GM12878 (cell line): ENCODE measurements at regions not wholly inside any gene's neighbourhood (a gene's known extent, or its start where the extent isn't known, plus 50 kb on each side); places are given as distances from the start of the nearest gene placed in this dataset.

Experiments used
- CTCF ChIP-seq, 3 experiments: IDR thresholded peaks in 2 of 3; conservative IDR thresholded peaks in 1 of 3; 2 replicates each; pipeline ENCODE4 v1.5.1; 2011; ENCODE audit warnings: low read depth in 3 of 3, low read length in 3 of 3, mild to moderate bottlenecking in 3 of 3, control low read depth in 2 of 3, moderate library complexity in 2 of 3, inconsistent platforms in 1 of 3, mixed read lengths in 1 of 3; ENCODE audit not compliant: control insufficient read depth in 2 of 3, insufficient read depth in 1 of 3; ENCODE audit errors: extremely low read depth in 1 of 3
- DPF2 ChIP-seq: fragments of 450-650 bp; IDR thresholded peaks from 2 replicates; pipeline ENCODE4 v1.6.1; 2017; ENCODE audit warnings: mild to moderate bottlenecking
- ESRRA ChIP-seq: IDR thresholded peaks from 2 replicates; pipeline ENCODE4 v1.6.1; 2012; ENCODE audit warnings: mild to moderate bottlenecking, low read length, improper control_type of control experiment
- FOXK2 ChIP-seq: fragments of 450-650 bp; IDR thresholded peaks from 2 replicates; pipeline ENCODE4 v1.6.1; 2017; ENCODE audit warnings: mild to moderate bottlenecking, moderate library complexity
- MYC ChIP-seq: IDR thresholded peaks from 2 replicates; pipeline ENCODE4 v1.6.1; 2011; ENCODE audit warnings: mild to moderate bottlenecking, low read length, moderate library complexity, inconsistent platforms; ENCODE audit not compliant: insufficient read depth, insufficient replicate concordance, insufficient read length, severe bottlenecking
- NKRF ChIP-seq: fragments of 450-650 bp; conservative IDR thresholded peaks from 2 replicates; pipeline ENCODE4 v1.6.1; 2017; ENCODE audit warnings: mild to moderate bottlenecking, moderate library complexity
- RAD51 ChIP-seq: fragments of 450-650 bp; IDR thresholded peaks from 2 replicates; pipeline ENCODE4 v1.6.1; 2016; ENCODE audit warnings: moderate library complexity, mild to moderate bottlenecking, inconsistent platforms
- RCOR1 ChIP-seq: conservative IDR thresholded peaks from 2 replicates; pipeline ENCODE4 v1.6.1; 2012; ENCODE audit warnings: low read depth, low read length, improper control_type of control experiment
- SIN3A ChIP-seq: IDR thresholded peaks from 2 replicates; pipeline ENCODE4 v1.6.1; 2012; ENCODE audit warnings: low read depth, low read length, improper control_type of control experiment
- SP1 ChIP-seq: IDR thresholded peaks from one replicate; pipeline ENCODE4 v1.6.1; 2011; ENCODE audit warnings: low read depth, low read length
- SREBF2 ChIP-seq: IDR thresholded peaks from 2 replicates; pipeline ENCODE4 v1.6.1; 2012; ENCODE audit warnings: mild to moderate bottlenecking, low read length
- TAF1 ChIP-seq: IDR thresholded peaks from 2 replicates; pipeline ENCODE4 v1.6.1; 2011; ENCODE audit warnings: mild to moderate bottlenecking, low read depth, low read length, borderline replicate concordance
- TCF3 ChIP-seq: IDR thresholded peaks from 2 replicates; pipeline ENCODE4 v1.6.1; 2012; ENCODE audit warnings: low read depth, mild to moderate bottlenecking, low read length, borderline replicate concordance; ENCODE audit not compliant: insufficient read depth

GRCh38 chr3:106482451-106482850 is 613.6 kb upstream of the CBLB start:
- TF ChIP-seq CTCF (IDR thresholded peaks at IDR 0.05 in 2 of 3, conservative IDR thresholded peaks at IDR 0.05 in 1 of 3; ENCODE audit: control insufficient read depth in 2 of 3, extremely low read depth in 1 of 3, insufficient read depth in 1 of 3, low read depth in 3 of 3, low read length in 3 of 3) (no peak), MYC (no peak), SIN3A (no peak), TAF1 (no peak), SREBF2 (no peak), RCOR1 (no peak), SP1 (no peak), DPF2 (no peak), NKRF (no peak), ESRRA (no peak), TCF3 (no peak), FOXK2 (no peak), RAD51 (no peak)
